Keratinocyte (primary cell): ENCODE measurements at regions not wholly inside any gene's neighbourhood (a gene's known extent, or its start where the extent isn't known, plus 50 kb on each side); places are given as distances from the start of the nearest gene placed in this dataset.

ENCODE experiments used
- CTCF ChIP-seq, 3 experiments: IDR thresholded peaks in 1 of 3; conservative IDR thresholded peaks in 1 of 3; optimal IDR thresholded peaks in 1 of 3; 2 replicates in 2 of 3; 3 replicates in 1 of 3; pipeline versions ENCODE3 to v1.5.1; 2011; ENCODE audit warnings: low read length in 3 of 3, mild to moderate bottlenecking in 3 of 3, moderate library complexity in 2 of 3, control low read depth in 1 of 3, inconsistent platforms in 1 of 3; ENCODE audit not compliant: insufficient read depth in 2 of 3; ENCODE audit errors: extremely low read depth in 1 of 3
- EZH2 ChIP-seq: IDR thresholded peaks from one replicate; pipeline ENCODE4 v1.6.1; 2012; ENCODE audit warnings: inconsistent platforms, mild to moderate bottlenecking, low read length, moderate library complexity

- TF ChIP-seq CTCF (optimal IDR thresholded peaks at IDR 0.05 in 1 of 3, IDR thresholded peaks at IDR 0.05 in 1 of 3, conservative IDR thresholded peaks at IDR 0.05 in 1 of 3; ENCODE audit: extremely low read depth in 1 of 3, insufficient read depth in 2 of 3, low read length in 3 of 3) (no peak), EZH2 (no peak)
These were observed 57.1 kb upstream of the ADRA1D start for GRCh38 chr20:4306206-4306605.
